Naive thymus-derived CD4-positive, alpha-beta T cell (primary cell): ENCODE measurements at regions not wholly inside any gene's neighbourhood (a gene's known extent, or its start where the extent isn't known, plus 50 kb on each side); places are given as distances from the start of the nearest gene placed in this dataset.

Experiments
- ATAC-seq: fragments of 150-1000 bp; cut with Tn5 transposase; 2 replicates; pipeline ENCODE4 v1.10.0; 2021; ENCODE audit warnings: mild to moderate bottlenecking, moderate library complexity
- CTCF ChIA-PET: fragments of 350-600 bp; sonication (Branson Sonifier 250); formaldehyde crosslinking; loops from one replicate; lab custom pipeline; 2021; ENCODE audit warnings: antibody characterized with exemption; lab: Charles Lee
- POLR2A ChIA-PET: fragments of 350-600 bp; sonication (Branson Sonifier 250); formaldehyde crosslinking; loops from one replicate; lab custom pipeline; 2021; ENCODE audit warnings: antibody characterized with exemption, inconsistent platforms; lab: Charles Lee
- DNase-seq, 9 donors: peaks; one replicate each; pipeline versions ENCODE4 v3.0.0 to v3.0.0-alpha.2; 2020 to 2022; ENCODE audit warnings: mixed read lengths in 1 of 9
- H3K27ac ChIP-seq: one replicate; pipeline ENCODE4 v1.7.0; 2013; ENCODE audit warnings: mild to moderate bottlenecking, low read depth, low read length, moderate library complexity
- H3K27me3 ChIP-seq, 2 donors: one replicate each; pipeline ENCODE4 v1.7.0; 2013; ENCODE audit warnings: low read length in 2 of 2, mild to moderate bottlenecking in 2 of 2, moderate library complexity in 2 of 2; ENCODE audit not compliant: control insufficient read depth in 2 of 2, insufficient read depth in 2 of 2
- H3K36me3 ChIP-seq, 3 experiments: 1 replicate in 2 of 3; 2 replicates in 1 of 3; pipeline ENCODE4 v1.7.0; 2013; ENCODE audit warnings: low read length in 3 of 3, mild to moderate bottlenecking in 3 of 3, moderate library complexity in 1 of 3; ENCODE audit not compliant: insufficient read depth in 3 of 3, control insufficient read depth in 2 of 3
- H3K4me1 ChIP-seq, 2 donors: one replicate each; pipeline ENCODE4 v1.7.0; 2013; ENCODE audit warnings: low read length in 2 of 2, mild to moderate bottlenecking in 2 of 2, moderate library complexity in 1 of 2; ENCODE audit not compliant: control insufficient read depth in 2 of 2, insufficient read depth in 2 of 2
- H3K4me3 ChIP-seq: 2 replicates; pipeline ENCODE4 v1.7.0; 2013; ENCODE audit warnings: mild to moderate bottlenecking, low read length
- H3K9me3 ChIP-seq, 3 experiments: 1 replicate in 2 of 3; 2 replicates in 1 of 3; pipeline ENCODE4 v1.7.0; 2013; ENCODE audit warnings: low read length in 3 of 3; ENCODE audit not compliant: control insufficient read depth in 2 of 3
- H3K27ac Mint-ChIP-seq, 9 donors: one replicate each; pipeline ENCODE4 v1.8.0; 2020 to 2022; ENCODE audit warnings: mixed read lengths in 9 of 9, mild to moderate bottlenecking in 8 of 9, moderate library complexity in 5 of 9, inconsistent platforms in 2 of 9
- H3K27me3 Mint-ChIP-seq, 5 donors: one replicate each; pipeline ENCODE4 v1.8.0; 2021 to 2022; ENCODE audit warnings: mixed read lengths in 5 of 5, mild to moderate bottlenecking in 1 of 5
- H3K36me3 Mint-ChIP-seq, 5 donors: one replicate each; pipeline ENCODE4 v1.8.0; 2020 to 2022; ENCODE audit warnings: mixed read lengths in 5 of 5, mild to moderate bottlenecking in 3 of 5, inconsistent platforms in 1 of 5
- H3K4me1 Mint-ChIP-seq, 7 donors: one replicate each; pipeline ENCODE4 v1.8.0; 2020 to 2022; ENCODE audit warnings: mixed read lengths in 7 of 7, mild to moderate bottlenecking in 3 of 7, inconsistent platforms in 1 of 7
- H3K4me3 Mint-ChIP-seq, 10 donors: one replicate each; pipeline ENCODE4 v1.8.0; 2020 to 2022; ENCODE audit warnings: mild to moderate bottlenecking in 10 of 10, mixed read lengths in 10 of 10, moderate library complexity in 6 of 10, inconsistent platforms in 2 of 10
- H3K9me3 Mint-ChIP-seq, 11 donors: one replicate each; pipeline ENCODE4 v1.8.0; 2020 to 2022; ENCODE audit warnings: mixed read lengths in 11 of 11, mild to moderate bottlenecking in 4 of 11, inconsistent platforms in 1 of 11, moderate library complexity in 1 of 11
- intact Hi-C, 2 donors: fragments of 100-400 bp; cut with micrococcal nuclease; formaldehyde crosslinking; loops; one replicate each; pipeline ENCODE4 v1.15.1; 2023

- H3K9me3 Mint-ChIP-seq: peaks cover 0 to 2% (median 0%) of the 10 kb centered on the region in 11 donors
- ATAC-seq (no peak), DNase-seq (no peak)
- Histone ChIP-seq H3K36me3 (no peaks in the 10 kb centered on the region), H3K9me3 (no peaks in the 10 kb centered on the region), H3K27me3 (no peaks in the 10 kb centered on the region), H3K27ac (no peak overlapping the region), H3K4me3 (no peak overlapping the region), H3K4me1 (peaks cover 7 to 13% of the 10 kb centered on the region in 2 donors)
- H3K4me3 Mint-ChIP-seq: no peak overlapping the region
- peaks cover 0 to 8% (median 0%) of the 10 kb centered on the region in 5 donors for H3K27me3 Mint-ChIP-seq
- no peak overlapping the region for H3K27ac Mint-ChIP-seq
- ChIA-PET CTCF (no interaction called here), POLR2A (no interaction called here)
- peaks cover 7 to 17% (median 13%) of the 10 kb centered on the region in 7 donors for H3K4me1 Mint-ChIP-seq
- intact Hi-C loops: no loop called here
- peaks cover 0 to 13% (median 5%) of the 10 kb centered on the region in 5 donors for H3K36me3 Mint-ChIP-seq
Observed at GRCh38 chr17:64773836-64774761, 112.0 kb upstream of the SMURF2 start.

- Histone ChIP-seq H3K27me3 (no peaks in the 10 kb centered on the region), H3K36me3 (no peaks in the 10 kb centered on the region), H3K27ac (no peak overlapping the region), H3K9me3 (no peaks in the 10 kb centered on the region), H3K4me3 (no peak overlapping the region), H3K4me1 (peaks cover 7 to 10% of the 10 kb centered on the region in 2 donors)
- ChIA-PET POLR2A (interaction anchor here (0.6 kb wide), 1 partner anchor 174 kb away, joined by 4 read pairs; no protein-coding TSS in a partner anchor), CTCF (no interaction called here)
- DNase-seq (no peak), ATAC-seq (no peak)
- H3K27ac Mint-ChIP-seq: no peak overlapping the region
- intact Hi-C loops: no loop called here
- H3K27me3 Mint-ChIP-seq: peaks cover 0 to 8% (median 0%) of the 10 kb centered on the region in 5 donors
- no peak overlapping the region for H3K4me3 Mint-ChIP-seq
- H3K4me1 Mint-ChIP-seq: peaks cover 7 to 17% (median 12%) of the 10 kb centered on the region in 7 donors
- peaks cover 0 to 2% (median 0%) of the 10 kb centered on the region in 11 donors for H3K9me3 Mint-ChIP-seq
- peaks cover 0 to 11% (median 6%) of the 10 kb centered on the region in 5 donors for H3K36me3 Mint-ChIP-seq
Observed at GRCh38 chr17:64773386-64773835, 111.3 kb upstream of the SMURF2 start.

- Mint-ChIP-seq H3K4me3 (no peak overlapping the region), H3K9me3 (peaks cover 0 to 2% (median 0%) of the 10 kb centered on the region in 11 donors), H3K36me3 (peaks cover 0 to 10% (median 6%) of the 10 kb centered on the region in 5 donors), H3K27me3 (peaks cover 0 to 7% (median 0%) of the 10 kb centered on the region in 5 donors), H3K27ac (peak overlapping the region in 1 of 9 donors; percentile 30), H3K4me1 (peaks cover 7 to 15% (median 10%) of the 10 kb centered on the region in 7 donors)
- Histone ChIP-seq H3K4me1 (peaks cover 4 to 10% of the 10 kb centered on the region in 2 donors), H3K4me3 (no peak overlapping the region), H3K36me3 (no peaks in the 10 kb centered on the region), H3K27ac (no peak overlapping the region), H3K9me3 (no peaks in the 10 kb centered on the region), H3K27me3 (no peaks in the 10 kb centered on the region)
- intact Hi-C loops: no loop called here
- no peak for ATAC-seq
- no peak for DNase-seq
- POLR2A ChIA-PET: interaction anchor here (0.6 kb wide), 1 partner anchor 175 kb away, joined by 4 read pairs; no protein-coding TSS in a partner anchor
- CTCF ChIA-PET: interaction anchor here (0.6 kb wide), 1 partner anchor 351 kb away, joined by 4 read pairs; no protein-coding TSS in a partner anchor
Observed at GRCh38 chr17:64772845-64773299, 110.8 kb upstream of the SMURF2 start.

GRCh38 chr17:64771980-64772844 lies 110.1 kb upstream of the SMURF2 start:
- peaks cover 3 to 4% of the 10 kb centered on the region in 2 donors for H3K4me1 ChIP-seq
- CTCF ChIA-PET: interaction anchor here (0.6 kb wide), 1 partner anchor 351 kb away, joined by 4 read pairs; no protein-coding TSS in a partner anchor
- H3K27me3 ChIP-seq: no peaks in the 10 kb centered on the region
- Mint-ChIP-seq H3K4me3 (no peak overlapping the region), H3K9me3 (peaks cover 0 to 2% (median 0%) of the 10 kb centered on the region in 11 donors), H3K27ac (no peak overlapping the region), H3K27me3 (peaks cover 0 to 4% (median 0%) of the 10 kb centered on the region in 5 donors), H3K36me3 (peaks cover 0 to 8% (median 6%) of the 10 kb centered on the region in 5 donors), H3K4me1 (peaks cover 3 to 9% (median 3%) of the 10 kb centered on the region in 7 donors)
- H3K9me3 ChIP-seq: no peaks in the 10 kb centered on the region
- no peaks in the 10 kb centered on the region for H3K36me3 ChIP-seq
- H3K4me3 ChIP-seq: no peak overlapping the region
- ATAC-seq: no peak
- POLR2A ChIA-PET: no interaction called here
- H3K27ac ChIP-seq: no peak overlapping the region
- intact Hi-C loops: no loop called here
- DNase-seq: no peak

GRCh38 chr17:64769712-64770111 lies 107.6 kb upstream of the SMURF2 start:
- H3K27me3 Mint-ChIP-seq: no peaks in the 10 kb centered on the region
- peaks cover 3 to 16% (median 12%) of the 10 kb centered on the region in 5 donors for H3K36me3 Mint-ChIP-seq
- Histone ChIP-seq H3K9me3 (no peaks in the 10 kb centered on the region), H3K27me3 (no peaks in the 10 kb centered on the region), H3K27ac (no peak overlapping the region), H3K4me3 (no peak overlapping the region), H3K36me3 (peaks cover 0 to 6% (median 0%) of the 10 kb centered on the region in 3 experiments), H3K4me1 (no peaks in the 10 kb centered on the region)
- H3K4me1 Mint-ChIP-seq: peaks cover 0 to 7% (median 5%) of the 10 kb centered on the region in 7 donors
- ChIA-PET POLR2A (no interaction called here), CTCF (no interaction called here)
- peaks cover 0 to 2% (median 0%) of the 10 kb centered on the region in 11 donors for H3K9me3 Mint-ChIP-seq
- DNase-seq (no peak), ATAC-seq (no peak)
- H3K4me3 Mint-ChIP-seq: no peak overlapping the region
- no peak overlapping the region for H3K27ac Mint-ChIP-seq
- intact Hi-C loops: no loop called here
